Neural cell (in vitro differentiated cells): ENCODE measurements at regions not wholly inside any gene's neighbourhood (a gene's known extent, or its start where the extent isn't known, plus 50 kb on each side); places are given as distances from the start of the nearest gene placed in this dataset.

Source experiments
- EP300 ChIP-seq: fragments of 450-650 bp; conservative IDR thresholded peaks from 2 replicates; pipeline ENCODE4 v1.6.1; 2014; ENCODE audit warnings: antibody characterized with exemption, mild to moderate bottlenecking, moderate library complexity; ENCODE audit not compliant: poor library complexity, severe bottlenecking
- EZH2 ChIP-seq: fragments of 200-600, 300-800 bp; shearing (Covaris generic), sonication (generic); IDR thresholded peaks from 2 replicates; pipeline ENCODE4 v1.6.1; 2014; ENCODE audit warnings: antibody characterized with exemption, low read length, borderline replicate concordance, mild to moderate bottlenecking; ENCODE audit not compliant: insufficient read depth, poor library complexity, severe bottlenecking
- POLR2AphosphoS5 ChIP-seq: IDR thresholded peaks from 2 replicates; pipeline ENCODE4 v1.6.1; 2012
- RAD21 ChIP-seq: fragments of 450-650 bp; conservative IDR thresholded peaks from 2 replicates; pipeline ENCODE4 v1.6.1; 2014; ENCODE audit warnings: antibody characterized with exemption, mild to moderate bottlenecking, moderate library complexity
- REST ChIP-seq: IDR thresholded peaks from 2 replicates; pipeline ENCODE4 v1.6.1; 2012; ENCODE audit warnings: borderline replicate concordance
- SMC3 ChIP-seq: fragments of 450-650 bp; conservative IDR thresholded peaks from 2 replicates; pipeline ENCODE4 v1.6.1; 2014; ENCODE audit warnings: antibody characterized with exemption, mild to moderate bottlenecking, moderate library complexity; ENCODE audit not compliant: poor library complexity
- TF ChIP-seq, protein P1 (sequence below): fragments of 450-650 bp; IDR thresholded peaks from 2 replicates; pipeline ENCODE4 v1.5.1; 2014; ENCODE audit warnings: antibody characterized with exemption, mild to moderate bottlenecking, moderate library complexity; ENCODE audit not compliant: poor library complexity, severe bottlenecking

DNA sequence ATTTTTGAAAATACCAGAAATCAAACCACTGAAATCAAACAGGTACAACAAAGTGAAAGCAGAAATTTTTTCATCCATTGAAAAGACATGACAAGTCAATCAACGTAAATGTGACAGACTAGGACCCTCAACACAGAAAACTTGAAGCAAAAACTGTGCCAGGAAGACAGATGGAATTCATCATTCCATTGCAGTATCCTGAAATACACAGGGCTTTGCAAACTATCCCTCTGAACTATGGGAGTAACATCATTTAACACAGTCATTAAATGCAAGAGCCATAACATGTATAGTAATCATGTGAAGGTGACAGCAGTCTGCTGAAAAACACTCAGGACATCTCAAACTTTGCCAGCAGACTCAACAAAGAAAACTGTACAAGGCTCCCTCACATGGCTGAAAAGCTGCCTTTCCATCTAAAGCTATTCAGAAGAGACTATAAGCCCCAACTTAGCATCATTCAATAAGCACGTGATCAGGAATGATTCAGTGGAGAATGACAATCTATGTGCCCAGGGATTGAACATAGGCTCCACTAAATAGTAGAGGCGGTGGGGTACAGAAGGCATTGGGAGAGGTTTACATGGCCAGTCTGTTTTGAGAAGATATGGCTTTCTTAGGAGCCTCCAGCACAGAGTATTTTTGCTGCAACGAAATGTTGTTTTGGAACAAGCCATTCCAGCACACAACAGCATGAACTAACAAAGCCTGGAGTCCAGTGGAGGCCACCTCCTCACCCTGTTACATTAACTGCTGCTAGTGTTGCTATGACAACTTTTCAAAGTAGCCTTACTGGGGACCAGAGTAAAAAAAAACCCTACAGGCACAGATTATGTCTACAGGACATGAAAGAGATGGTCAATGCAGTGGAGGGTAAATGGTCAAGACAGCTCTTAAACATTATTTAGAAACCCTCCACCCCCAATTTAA is 274.5 kb upstream of the NOCT start:
- TF ChIP-seq EZH2 (no peak), POLR2AphosphoS5 (no peak), REST (no peak), RAD21 (no peak), SMC3 (no peak), EP300 (no peak)
- TF ChIP-seq, protein P1, sequence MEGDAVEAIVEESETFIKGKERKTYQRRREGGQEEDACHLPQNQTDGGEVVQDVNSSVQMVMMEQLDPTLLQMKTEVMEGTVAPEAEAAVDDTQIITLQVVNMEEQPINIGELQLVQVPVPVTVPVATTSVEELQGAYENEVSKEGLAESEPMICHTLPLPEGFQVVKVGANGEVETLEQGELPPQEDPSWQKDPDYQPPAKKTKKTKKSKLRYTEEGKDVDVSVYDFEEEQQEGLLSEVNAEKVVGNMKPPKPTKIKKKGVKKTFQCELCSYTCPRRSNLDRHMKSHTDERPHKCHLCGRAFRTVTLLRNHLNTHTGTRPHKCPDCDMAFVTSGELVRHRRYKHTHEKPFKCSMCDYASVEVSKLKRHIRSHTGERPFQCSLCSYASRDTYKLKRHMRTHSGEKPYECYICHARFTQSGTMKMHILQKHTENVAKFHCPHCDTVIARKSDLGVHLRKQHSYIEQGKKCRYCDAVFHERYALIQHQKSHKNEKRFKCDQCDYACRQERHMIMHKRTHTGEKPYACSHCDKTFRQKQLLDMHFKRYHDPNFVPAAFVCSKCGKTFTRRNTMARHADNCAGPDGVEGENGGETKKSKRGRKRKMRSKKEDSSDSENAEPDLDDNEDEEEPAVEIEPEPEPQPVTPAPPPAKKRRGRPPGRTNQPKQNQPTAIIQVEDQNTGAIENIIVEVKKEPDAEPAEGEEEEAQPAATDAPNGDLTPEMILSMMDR: no peak
